ENCODE measurements at regions not wholly inside any gene's neighbourhood (a gene's known extent, or its start where the extent isn't known, plus 50 kb on each side); places are given as distances from the start of the nearest gene placed in this dataset.
A peak's percentile ranks its signal among the peaks of the same experiment; 100 is the strongest.
"Not testable (repeated sequence)": the region's sequence is repeated elsewhere in the genome, so short reads cannot be mapped to it uniquely, and the experiment has no call there.

GRCh38 chr7:69245646-69246045 is 352.6 kb upstream of the AUTS2 start:
- Histone ChIP-seq H3K36me3 (no peaks in the 10 kb centered on the region), H3K4me1 (no peaks in the 10 kb centered on the region), H3K27me3 (no peaks in the 10 kb centered on the region), H3K27ac (no peak overlapping the region), H3K9me3 (no peaks in the 10 kb centered on the region), H3K4me3 (no peak overlapping the region)
- TF ChIP-seq CTCF (IDR thresholded peaks at IDR 0.05), result no peak
- DNase-seq (ENCODE audit: low spot score), result no peak

- no peaks in the 10 kb centered on the region for H3K27me3 ChIP-seq
- TF ChIP-seq CTCF (IDR thresholded peaks at IDR 0.05), result no peak
- DNase-seq (ENCODE audit: low spot score), result peak; percentile 62
- H3K27ac ChIP-seq, result no peak overlapping the region
- H3K4me1 ChIP-seq, result no peaks in the 10 kb centered on the region
- no peak overlapping the region for H3K4me3 ChIP-seq
- H3K9me3 ChIP-seq, result no peaks in the 10 kb centered on the region
- H3K36me3 ChIP-seq, result no peaks in the 10 kb centered on the region
Measured at GRCh38 chr7:69246758-69247157, 351.5 kb upstream of the AUTS2 start.

GRCh38 chr7:69248382-69248828 is 349.9 kb upstream of the AUTS2 start:
- DNase-seq (ENCODE audit: low spot score); H3K27me3 ChIP-seq; H3K36me3 ChIP-seq; H3K4me1 ChIP-seq; H3K4me3 ChIP-seq; H3K9me3 ChIP-seq; H3K27ac ChIP-seq: not testable (repeated sequence)

- no peaks in the 10 kb centered on the region for H3K36me3 ChIP-seq
Measured at GRCh38 chr7:69250958-69251357, 347.3 kb upstream of the AUTS2 start.

GRCh38 chr7:69254643-69255042 is 343.6 kb upstream of the AUTS2 start:
- TF ChIP-seq CTCF (IDR thresholded peaks at IDR 0.05), result no peak
- Histone ChIP-seq H3K36me3 (no peaks in the 10 kb centered on the region), H3K4me3 (no peak overlapping the region), H3K4me1 (no peaks in the 10 kb centered on the region), H3K9me3 (no peaks in the 10 kb centered on the region), H3K27ac (no peak overlapping the region), H3K27me3 (no peaks in the 10 kb centered on the region)
- DNase-seq (ENCODE audit: low spot score), result no peak

More at GRCh38 chr7:69250958-69251357, 347.3 kb upstream of the AUTS2 start:
- Histone ChIP-seq H3K27me3 (no peaks in the 10 kb centered on the region), H3K9me3 (no peaks in the 10 kb centered on the region), H3K4me1 (no peaks in the 10 kb centered on the region), H3K4me3 (no peak overlapping the region), H3K27ac (no peak overlapping the region)
- DNase-seq (ENCODE audit: low spot score), result no peak
- TF ChIP-seq CTCF (IDR thresholded peaks at IDR 0.05), result no peak

- Histone ChIP-seq H3K4me1 (no peaks in the 10 kb centered on the region), H3K4me3 (no peak overlapping the region), H3K36me3 (no peaks in the 10 kb centered on the region), H3K27ac (no peak overlapping the region), H3K27me3 (no peaks in the 10 kb centered on the region), H3K9me3 (no peaks in the 10 kb centered on the region)
- peak; percentile 78 for DNase-seq (ENCODE audit: low spot score)
- no peak for TF ChIP-seq CTCF (IDR thresholded peaks at IDR 0.05)
Measured at GRCh38 chr7:69256634-69257081, 341.6 kb upstream of the AUTS2 start.
